Suppressor macrophage treated with lipopolysaccharide for 4 hours (primary cell): ENCODE measurements at regions not wholly inside any gene's neighbourhood (a gene's known extent, or its start where the extent isn't known, plus 50 kb on each side); places are given as distances from the start of the nearest gene placed in this dataset.

Experiments used
- DNase-seq: peaks from one replicate; pipeline ENCODE4 v3.0.0-alpha.2; 2020

DNA sequence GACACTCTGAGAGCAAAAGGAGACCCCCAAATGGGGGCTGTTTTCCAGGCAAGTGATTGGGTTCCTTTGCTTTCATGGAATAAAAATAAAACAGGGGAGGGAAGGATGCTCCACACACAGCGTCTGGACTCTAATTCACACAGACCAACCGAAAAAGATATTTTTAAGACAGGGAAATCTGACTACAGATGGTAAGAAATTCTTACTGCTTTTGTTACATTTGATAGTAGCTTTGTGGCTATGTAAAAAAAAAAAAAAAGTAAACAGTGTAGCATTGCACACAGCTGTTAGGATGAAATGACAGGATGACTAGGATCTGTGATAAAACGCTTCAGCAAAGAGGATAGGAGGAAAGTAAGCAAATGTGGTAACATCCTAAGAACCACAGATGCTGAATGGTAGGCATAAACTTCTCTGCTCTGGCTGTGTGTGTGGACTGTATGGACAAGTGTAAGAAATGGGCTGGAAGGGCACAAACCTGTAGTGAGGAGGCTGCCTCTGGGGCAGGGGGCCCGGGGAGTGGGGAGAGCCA, 207.6 kb downstream of the ANAPC1 start:
- no peak for DNase-seq

DNA sequence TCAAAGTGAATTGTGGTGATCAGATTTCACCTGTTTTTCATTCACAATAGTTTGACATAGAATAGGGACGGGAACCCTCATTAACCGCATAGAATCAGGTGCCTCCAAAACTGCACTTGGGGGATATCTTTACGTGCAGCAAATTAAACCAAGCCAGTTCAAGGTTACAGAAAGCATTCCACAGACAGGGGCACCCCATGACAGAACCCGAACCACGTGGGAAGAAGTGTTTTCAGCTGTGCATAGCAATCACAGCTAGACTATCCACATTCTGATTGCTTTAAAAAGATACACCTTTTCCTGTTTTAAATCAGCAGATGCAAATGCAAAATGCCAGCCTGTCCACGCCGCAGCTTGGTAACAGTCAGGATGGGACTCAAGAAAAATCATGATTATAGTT, 205.8 kb downstream of the ANAPC1 start:
- no peak for DNase-seq

DNA sequence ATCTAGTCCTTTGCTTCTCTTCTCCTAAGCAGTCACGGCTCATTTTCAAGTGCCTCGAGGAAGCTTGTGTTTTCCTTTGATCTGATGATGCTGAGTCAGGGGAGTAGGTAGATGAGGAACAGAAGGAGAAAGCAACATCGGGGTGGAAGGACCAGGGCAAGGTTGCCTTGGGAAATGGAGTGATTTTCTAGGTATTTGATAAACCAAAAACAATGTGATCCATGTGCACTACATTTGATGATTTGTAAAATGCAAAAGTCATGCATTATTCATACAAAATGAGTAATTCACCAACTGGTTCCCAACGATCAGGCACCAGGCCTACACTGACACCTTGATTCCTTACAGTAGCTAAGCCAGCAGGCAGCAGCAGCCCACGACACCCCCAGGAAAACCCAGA, 205.3 kb downstream of the ANAPC1 start:
- peak; percentile 32 for DNase-seq

DNA sequence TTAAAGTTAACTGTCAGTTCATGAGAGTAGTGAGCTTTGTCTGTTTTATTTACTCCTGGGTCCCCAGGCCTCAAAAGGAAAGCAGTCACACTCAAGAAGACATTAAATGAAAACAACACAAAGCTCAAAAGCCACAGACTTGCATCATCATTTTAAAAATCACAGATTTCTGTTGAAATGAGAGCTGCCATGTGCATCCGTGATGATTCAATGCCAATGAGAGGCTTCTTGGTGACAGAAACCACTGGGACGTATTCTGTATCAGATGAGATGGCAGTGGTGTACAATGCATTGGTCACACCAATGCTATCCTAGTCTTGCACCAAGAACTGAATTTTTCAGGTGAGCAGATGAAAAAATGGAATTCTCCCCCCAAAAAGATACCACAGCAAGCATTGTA, 204.8 kb downstream of the ANAPC1 start:
- peak; percentile 86 for DNase-seq

DNA sequence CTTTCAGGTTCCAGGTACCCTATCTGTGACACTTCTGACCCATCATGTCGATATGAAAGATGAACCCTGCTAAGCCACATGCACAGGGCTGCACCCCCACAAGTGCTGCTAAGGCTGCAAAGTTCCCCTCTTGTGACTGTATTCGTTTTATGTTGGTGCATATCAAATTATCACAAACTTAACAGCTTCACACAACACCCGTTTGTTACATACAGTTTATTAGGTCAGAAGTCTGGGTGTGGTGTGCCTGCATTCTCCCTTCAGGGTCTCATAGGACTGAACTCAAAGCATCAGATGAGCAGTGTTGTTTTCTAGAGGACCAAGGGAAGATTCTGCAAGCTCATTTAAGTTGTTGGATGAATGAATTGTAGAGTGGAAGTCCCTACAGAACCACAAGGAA, 199.4 kb downstream of the ANAPC1 start:
- no peak for DNase-seq

DNA sequence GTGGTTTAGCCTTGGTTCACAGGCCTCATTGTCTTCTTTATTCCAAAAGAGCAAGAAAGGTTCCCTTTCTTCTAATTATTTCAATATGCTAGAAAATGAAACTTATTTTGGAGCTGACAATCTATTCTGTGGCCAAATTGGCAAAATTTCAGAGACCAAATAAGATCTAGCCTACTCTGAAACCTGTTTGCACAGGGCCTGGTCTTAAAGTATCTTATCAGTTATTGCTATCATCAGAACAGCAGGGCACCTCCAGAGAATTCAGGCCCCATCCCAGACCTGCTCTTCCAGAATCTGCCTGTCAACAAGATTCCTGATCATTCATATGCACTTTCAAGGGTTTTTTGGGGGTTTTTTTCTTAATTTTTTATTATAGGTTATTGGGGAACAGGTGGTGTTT, 198.7 kb downstream of the ANAPC1 start:
- DNase-seq: no peak

DNA sequence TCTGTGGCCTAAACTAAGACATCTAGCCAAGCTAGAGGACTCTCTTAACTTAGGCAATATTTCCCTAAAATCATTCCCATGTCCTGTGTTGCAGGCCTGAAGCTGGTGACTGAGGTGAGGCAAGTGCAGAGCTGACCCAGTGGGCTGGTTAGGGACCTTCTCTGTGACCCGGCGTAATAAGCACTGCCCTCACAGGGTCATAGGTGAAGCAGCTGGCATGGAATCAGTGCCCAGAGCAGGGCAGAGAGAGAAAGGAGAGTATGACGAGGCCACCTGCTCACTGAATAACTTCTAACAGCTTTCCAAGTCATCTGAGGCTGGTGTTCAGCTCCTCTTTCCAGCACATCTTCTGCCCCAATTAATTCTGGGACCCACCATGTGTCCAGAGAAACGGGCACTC, 197.0 kb downstream of the ANAPC1 start:
- DNase-seq: no peak

DNA sequence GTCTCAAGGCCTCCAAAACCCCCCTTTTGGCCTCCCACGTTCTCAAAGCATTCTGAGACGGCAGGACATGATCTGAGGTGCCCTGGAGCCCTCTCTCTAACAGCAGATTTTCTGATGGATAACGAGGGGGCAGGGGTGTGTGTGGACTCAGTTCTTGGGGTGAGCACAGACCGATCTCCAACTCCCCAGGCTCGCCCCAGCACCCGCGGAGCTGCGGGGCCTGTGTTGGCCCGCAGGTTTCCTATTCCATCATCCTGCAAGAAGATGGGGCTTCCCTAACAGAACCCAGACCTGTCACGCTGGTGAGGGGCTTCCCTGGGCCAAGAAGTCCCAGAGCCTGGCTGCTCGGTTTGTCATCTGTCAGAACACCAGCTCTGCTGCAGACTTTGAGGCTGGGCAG, 196.1 kb downstream of the ANAPC1 start:
- no peak for DNase-seq

DNA sequence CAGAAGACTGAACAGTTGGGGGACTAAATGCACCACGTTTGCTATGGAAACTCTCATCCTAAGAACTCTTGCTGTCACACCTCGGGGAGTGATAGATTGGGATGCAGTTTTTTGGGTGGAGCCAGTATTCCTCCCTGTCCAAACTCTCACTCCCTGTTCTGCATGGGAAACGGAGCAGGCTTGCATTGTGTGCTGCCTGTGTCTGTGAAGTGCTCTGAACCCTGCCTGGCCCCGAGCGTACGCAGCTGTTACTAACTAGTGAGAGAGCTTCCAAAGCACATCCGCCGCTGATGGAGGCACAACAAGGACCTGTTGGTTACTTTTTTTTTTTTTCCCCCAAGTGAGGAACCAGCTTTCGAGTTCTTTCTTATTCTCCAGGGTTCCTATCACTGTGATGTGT, 195.5 kb downstream of the ANAPC1 start:
- DNase-seq: no peak

DNA sequence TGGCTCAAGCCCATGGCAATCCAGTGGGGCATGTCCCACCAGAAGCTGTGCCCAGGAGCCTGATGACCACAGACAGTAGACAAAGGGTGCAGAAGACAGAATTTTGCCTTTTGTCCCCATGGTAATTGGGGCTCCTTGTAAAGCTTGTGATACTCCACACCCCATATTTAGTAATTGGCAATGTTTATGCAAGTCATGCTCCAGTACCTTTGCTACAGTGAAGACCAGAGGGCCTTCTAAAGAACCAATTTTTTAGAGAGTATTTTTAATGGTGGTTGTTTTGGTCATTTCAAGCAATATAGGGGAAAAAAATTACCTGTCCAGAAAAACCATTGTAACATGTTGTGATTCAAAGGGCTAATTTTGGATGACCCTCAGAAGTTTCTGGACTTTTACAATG, 194.8 kb downstream of the ANAPC1 start:
- DNase-seq: no peak

DNA sequence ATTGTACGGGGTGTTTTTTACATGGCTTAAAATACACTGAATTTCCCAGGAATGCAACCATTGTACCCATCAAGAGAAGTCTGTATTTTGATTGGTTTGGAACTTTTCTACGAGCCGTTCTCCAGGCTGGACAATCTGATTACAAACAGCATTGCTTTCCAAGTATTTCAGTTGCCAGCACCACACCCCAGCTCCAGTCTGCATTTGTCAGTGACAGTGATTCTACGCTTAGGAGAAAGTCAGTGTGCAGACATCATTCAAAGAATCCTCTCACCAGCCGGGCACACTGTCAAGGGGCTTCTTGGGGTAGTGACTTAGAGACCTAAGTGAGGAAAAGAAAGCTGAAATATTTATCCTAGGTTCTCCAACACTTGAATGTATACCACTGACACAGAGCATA, 194.1 kb downstream of the ANAPC1 start:
- no peak for DNase-seq

DNA sequence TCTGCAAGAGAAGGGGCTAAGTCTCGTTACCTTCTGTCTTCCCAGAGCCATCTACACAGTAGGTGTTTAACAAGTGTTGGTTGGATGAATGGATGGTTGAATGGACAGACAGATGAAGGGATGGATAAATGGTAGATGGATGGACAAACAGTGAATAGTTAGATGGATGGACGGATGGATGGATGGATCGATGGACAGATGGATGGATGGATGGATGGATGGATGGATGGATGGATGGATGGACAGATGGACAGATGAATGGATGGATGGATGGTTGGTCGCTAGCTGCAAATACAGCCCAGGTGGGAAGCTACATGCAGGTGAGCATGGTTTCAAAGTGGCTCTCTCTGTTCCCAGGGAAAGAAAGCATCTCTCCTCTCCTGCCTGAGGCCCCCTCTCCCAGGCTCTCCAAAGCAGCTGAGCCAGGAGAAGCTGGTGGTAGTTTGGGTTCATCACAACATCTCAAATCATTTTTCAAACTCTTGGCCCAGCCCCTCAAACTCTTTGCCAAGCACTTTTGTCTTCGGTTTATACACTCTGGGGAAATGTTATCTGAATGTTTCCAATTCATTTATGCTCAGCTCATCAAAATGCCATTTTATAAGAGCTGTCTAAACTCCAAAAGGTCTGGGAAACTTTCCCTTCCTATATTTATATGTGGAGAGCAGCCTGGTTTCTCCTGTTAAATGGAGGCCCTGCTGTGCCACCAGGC, 192.7 kb downstream of the ANAPC1 start:
- DNase-seq: no peak

DNA sequence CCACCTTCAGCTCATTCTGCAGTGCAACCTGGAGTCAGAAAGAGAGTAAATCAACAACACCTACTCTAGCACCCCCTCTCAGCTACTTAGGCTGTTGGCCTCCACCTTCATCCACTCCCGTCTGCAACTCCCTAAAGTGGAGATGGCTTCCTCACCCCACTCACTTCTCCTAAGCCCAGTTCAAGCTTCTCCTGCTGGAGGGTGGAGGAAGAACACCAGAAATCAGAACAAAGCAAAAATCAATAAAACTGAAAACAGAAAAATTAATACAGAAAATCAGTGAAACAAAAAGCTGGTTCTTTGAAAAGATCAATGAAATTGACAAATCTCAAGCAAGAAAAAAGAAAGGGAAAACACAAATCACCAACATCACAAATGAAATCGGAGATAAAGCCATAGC, 191.7 kb downstream of the ANAPC1 start:
- DNase-seq: no peak

DNA sequence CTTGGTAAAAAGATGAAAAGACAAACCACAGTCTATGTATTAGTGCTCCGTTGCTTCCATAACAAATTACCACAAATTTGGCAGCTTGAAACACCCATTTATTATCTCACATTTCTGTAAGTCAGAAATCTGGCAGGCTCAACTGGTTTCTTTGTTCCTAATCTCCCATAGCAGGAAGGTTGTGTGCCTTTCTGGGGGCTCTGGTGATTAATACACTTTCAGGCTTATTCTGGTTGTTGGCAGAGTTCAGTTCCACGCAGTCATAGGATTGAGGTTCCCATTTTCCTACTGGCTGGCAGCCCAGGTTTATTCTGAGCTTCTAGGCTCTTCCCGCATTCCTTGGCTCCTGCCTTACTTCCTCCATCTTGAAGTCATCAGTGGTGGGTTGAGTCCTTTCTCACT, 189.3 kb downstream of the ANAPC1 start:
- DNase-seq: peak; percentile 34

DNA sequence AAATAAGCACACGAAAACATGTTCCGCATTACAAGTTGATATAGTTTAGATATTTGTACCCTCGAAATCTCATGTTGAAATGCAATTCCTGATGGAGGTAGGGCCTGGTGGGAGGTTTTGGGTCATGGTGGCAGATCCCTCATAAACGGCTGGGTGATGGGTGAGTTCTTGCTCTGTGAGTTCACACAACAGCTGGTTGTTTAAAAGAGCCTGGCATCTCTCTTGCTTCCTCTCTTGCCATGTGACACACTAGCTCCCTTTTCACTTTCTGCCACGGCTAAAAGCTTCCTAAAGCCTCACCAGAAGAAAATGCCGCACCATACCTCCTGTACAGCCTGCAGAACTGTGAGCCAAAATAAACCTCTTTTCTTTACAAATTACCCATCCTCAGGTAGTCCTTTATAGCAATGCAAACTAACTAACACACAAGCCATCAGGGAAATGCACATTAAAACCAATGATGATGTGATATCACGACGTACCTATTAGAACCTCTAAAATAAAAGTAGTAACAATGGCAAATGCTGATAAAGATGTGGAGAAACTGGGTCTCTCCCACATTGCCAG, 188.5 kb downstream of the ANAPC1 start:
- no peak for DNase-seq

DNA sequence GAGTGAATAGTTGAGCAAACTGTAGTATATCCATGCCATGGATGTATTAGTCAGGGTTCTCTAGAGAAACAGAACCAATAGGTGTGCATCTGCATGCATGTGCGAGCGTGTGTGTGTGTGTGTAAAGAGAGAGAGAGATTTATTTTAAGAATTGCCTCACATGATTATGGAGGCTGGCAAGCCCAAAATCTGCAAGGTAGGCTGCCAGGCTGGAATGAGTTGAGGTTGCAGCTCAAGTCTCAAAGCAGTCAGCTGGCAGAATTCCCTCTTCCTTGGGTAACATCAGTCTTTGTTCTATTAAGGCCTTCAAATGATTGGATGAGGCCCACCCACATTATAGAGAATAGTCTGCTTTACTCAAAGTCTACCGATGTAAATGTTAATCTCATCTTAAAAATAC, 187.8 kb downstream of the ANAPC1 start:
- no peak for DNase-seq

DNA sequence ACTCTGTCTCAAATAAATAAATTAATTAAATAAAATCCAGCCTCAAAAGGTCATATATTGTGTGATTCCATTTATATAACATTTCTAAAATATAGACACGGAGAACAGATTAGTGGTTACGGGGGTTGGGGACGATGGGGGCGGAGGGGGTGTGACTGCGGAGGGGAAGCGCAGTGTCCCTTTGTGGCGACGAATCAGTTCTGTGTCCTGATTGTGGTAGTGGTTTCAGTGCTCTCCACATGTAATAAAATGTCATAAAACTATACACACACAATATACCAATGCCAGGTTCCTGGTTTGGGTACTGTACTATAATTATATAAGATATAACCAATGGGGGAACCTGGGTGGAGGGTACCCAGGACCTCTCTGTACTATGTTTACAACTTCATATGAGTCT, 186.4 kb downstream of the ANAPC1 start:
- DNase-seq: no peak

DNA sequence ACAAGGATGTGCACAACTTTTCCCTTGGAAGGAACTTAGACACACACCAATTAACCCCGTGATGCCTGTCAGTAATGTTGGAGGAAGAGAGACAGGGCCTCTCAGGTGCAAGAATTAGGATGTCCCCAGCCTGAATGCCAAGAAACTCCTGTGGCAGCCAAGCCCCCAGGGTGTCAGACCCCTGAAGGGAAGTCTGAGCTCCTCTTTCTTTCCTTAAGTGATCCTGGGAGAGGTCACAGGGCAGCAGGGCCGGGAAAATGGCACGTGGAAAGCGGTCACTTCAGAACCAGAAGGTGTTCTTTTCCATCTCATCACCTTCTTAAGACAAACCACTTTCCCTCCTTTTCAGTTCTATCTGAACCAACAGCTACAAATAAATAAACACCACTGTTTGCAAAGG, 185.9 kb downstream of the ANAPC1 start:
- DNase-seq: no peak

DNA sequence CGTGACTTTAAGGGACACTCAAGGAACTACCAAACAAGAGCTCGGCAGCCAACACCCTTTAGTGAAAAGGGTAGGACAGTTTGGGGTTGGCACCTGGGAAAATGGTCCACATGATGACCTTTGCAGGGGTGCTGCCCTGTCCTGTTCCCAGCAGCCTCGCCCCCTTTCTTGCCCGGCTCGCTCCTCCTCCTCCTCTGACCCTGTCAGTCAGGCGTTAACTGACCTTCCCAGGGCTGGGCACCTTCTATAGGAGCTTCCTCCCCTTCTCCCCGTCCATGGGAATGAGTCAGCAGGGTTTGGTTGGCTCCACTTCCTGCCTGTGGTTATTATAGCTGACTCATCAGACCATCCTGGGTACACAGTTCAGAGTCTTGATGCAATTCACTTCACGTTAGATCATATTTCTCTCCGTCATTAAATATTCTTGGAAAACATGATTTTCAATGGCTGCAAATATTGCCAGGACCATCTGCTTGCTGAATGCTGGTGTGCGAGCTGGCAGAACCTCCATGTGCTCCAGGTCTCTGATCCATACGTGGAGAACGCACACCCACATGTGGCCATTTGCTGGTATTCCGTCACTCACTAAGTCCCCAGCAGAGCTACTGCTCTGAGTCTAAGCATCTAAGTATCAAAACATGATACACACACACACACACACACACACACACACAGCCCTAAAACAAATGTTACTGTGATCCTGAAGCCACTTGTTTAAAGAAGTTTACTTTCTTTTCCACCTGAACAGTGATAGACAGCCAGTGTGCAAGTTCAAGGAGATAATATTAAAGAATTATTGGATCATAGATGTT, 185.0 kb downstream of the ANAPC1 start:
- DNase-seq: peak; percentile 96

DNA sequence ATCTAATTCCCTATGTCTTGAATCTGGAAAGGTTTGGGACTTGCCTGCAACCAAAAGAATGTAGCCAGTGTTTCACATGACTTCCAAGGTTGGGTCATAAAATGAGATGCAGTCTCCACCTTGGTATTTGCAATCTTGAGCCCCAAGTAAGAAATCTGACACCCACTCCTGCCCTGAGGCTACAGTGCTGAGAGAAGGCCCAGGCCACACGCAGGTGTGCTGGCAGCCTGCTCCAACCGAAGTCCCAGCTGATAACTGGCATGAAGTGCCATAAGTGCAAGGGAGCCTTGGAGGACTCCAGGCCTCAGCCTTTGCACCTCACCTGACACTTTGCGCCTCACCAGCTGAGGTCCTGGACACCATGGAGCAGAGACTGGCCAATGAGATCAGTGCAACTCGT, 182.7 kb downstream of the ANAPC1 start:
- no peak for DNase-seq

DNA sequence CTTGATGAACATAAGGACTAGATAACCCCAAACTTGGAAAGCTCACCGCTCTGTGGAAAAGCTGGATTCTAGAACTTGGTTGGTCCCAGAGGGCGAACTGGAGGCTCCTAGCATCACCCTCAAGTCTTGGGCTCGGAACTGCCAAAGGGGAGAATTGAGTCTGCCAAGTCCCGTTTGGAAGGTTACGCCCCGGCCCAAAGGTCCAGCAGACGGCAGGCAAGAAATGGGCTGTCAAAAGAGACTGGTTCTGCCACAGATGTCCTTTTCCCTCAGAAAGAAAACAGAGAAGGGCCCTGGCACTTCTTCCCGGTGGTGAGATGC, 182.2 kb downstream of the ANAPC1 start:
- no peak for DNase-seq

DNA sequence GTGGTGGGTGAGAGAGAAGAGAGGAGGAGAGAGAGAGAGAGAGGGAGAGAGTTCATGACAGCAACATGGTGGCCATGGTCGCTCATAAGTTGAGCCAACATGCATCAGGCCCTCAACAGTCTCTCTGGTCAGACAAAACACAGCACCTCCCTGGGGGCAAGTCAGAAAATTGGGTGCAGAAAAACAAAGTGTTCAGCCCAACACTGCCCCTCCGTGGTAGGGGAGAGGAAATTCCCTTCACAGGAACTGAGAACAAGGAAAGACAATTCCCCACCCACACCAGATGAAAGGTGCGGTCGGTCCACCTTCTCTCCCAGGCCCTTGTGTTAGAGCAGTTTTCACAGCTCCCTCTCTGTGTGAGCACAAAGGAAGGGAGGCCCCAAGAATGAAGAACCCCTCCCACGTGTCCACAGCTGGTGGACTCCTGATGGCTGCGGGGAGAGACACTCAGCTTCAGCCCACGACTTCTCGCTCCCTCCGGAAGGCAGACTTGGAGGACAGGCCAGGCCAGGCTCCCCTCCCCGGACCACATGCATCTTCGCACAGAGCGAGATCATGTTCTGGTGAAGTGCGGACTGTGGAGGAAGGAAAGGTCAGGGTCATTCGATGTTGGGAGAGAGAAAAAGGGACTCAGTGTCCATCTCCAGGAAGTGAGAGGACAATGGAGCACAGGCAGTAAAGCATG, 181.7 kb downstream of the ANAPC1 start:
- peak; percentile 78 for DNase-seq

DNA sequence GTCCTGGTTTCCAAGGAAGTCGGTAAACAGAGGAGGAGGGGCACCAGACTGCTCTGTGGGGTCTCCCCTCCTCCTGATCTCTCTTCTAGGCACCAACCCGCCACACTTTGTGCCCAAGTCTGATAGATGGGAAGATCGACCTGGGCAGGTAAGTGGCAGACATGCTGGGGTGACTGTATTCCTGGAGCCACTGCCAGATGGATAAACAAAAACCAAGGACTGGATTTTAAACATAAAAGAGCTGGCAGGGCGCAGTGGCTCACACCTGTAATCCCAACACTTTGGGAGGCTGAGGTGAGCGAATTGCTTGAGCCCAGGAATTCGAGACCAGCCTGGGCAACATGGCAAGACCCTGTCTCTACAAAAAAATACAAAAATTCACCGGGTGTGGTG, 181.2 kb downstream of the ANAPC1 start:
- DNase-seq: no peak

DNA sequence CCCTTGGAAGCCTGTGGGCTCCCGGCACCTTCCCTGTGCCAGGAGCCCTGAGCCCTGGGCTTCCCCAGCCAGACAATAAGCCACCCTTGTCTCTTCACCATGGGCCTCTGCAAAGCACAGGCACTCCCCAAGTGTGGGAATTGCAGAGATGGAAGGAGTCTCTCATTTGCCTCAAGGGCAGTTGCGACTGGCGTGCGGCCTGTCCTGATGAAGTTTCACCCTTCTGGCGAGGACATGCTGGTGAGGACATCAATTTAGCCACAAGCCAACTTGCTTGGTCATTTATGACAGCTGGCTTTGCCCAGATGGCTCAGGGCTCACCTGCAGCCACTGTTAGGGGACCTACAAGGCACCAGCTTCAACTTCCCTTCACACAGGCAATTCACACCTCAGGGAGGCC, 180.2 kb downstream of the ANAPC1 start:
- DNase-seq: no peak
